ENCODE measurements at regions not wholly inside any gene's neighbourhood (a gene's known extent, or its start where the extent isn't known, plus 50 kb on each side); places are given as distances from the start of the nearest gene placed in this dataset.

- TF ChIP-seq CTCF (IDR thresholded peaks at IDR 0.05) (no peak), POLR2AphosphoS5 (IDR thresholded peaks at IDR 0.05) (no peak), POLR2A (IDR thresholded peaks at IDR 0.05) (no peak)
Observed at GRCh38 chr5:6961837-6962635, 248.8 kb downstream of the TENT4A start.

Measured in prostate gland (tissue), 2 donors.